NCI-H526 treated with DMSO at 0.1 percent for 48 hours (cell line): ENCODE measurements at regions not wholly inside any gene's neighbourhood (a gene's known extent, or its start where the extent isn't known, plus 50 kb on each side); places are given as distances from the start of the nearest gene placed in this dataset.

Source experiments
- DNase-seq: peaks from one replicate; lab custom pipeline; 2025; lab: John Stamatoyannopoulos, UW

GRCh38 chr7:26553582-26553981 lies 261.9 kb downstream of the SNX10 start:
- DNase-seq: no peak

- DNase-seq: no peak
Observed at GRCh38 chr7:26554952-26555351, 263.3 kb downstream of the SNX10 start.

GRCh38 chr7:26556061-26556881 lies 264.6 kb downstream of the SNX10 start:
- no peak for DNase-seq

- DNase-seq: no peak
Observed at GRCh38 chr7:26560526-26561256, 269.0 kb downstream of the SNX10 start.

GRCh38 chr7:26562841-26563240 lies 271.2 kb downstream of the SNX10 start:
- DNase-seq: no peak

- no peak for DNase-seq
Observed at GRCh38 chr7:26563406-26563805, 271.7 kb downstream of the SNX10 start.

- DNase-seq: no peak
Observed at GRCh38 chr7:26567266-26567665, 275.6 kb downstream of the SNX10 start.

GRCh38 chr7:26574476-26574875 lies 282.8 kb downstream of the SNX10 start:
- no peak for DNase-seq

- no peak for DNase-seq
Observed at GRCh38 chr7:26580064-26580591, 284.3 kb downstream of the SKAP2 start.

- DNase-seq: no peak
Observed at GRCh38 chr7:26580711-26581110, 283.7 kb downstream of the SKAP2 start.

GRCh38 chr7:26583094-26583648 lies 281.2 kb downstream of the SKAP2 start:
- no peak for DNase-seq

- no peak for DNase-seq
Observed at GRCh38 chr7:26584326-26584725, 280.1 kb downstream of the SKAP2 start.

GRCh38 chr7:26584987-26585665 lies 279.3 kb downstream of the SKAP2 start:
- DNase-seq: peak; percentile 95

- DNase-seq: no peak
Observed at GRCh38 chr7:26587536-26587935, 276.9 kb downstream of the SKAP2 start.

GRCh38 chr7:26588511-26588910 lies 275.9 kb downstream of the SKAP2 start:
- DNase-seq: peak; percentile 7

GRCh38 chr7:26590709-26591108 lies 273.7 kb downstream of the SKAP2 start:
- DNase-seq: no peak

- no peak for DNase-seq
Observed at GRCh38 chr7:26592011-26592410, 272.4 kb downstream of the SKAP2 start.

- DNase-seq: no peak
Observed at GRCh38 chr7:26593393-26593792, 271.0 kb downstream of the SKAP2 start.

GRCh38 chr7:26593896-26594295 lies 270.5 kb downstream of the SKAP2 start:
- DNase-seq: no peak

GRCh38 chr7:26594553-26594952 lies 269.8 kb downstream of the SKAP2 start:
- no peak for DNase-seq

- no peak for DNase-seq
Observed at GRCh38 chr7:26598867-26599266, 265.5 kb downstream of the SKAP2 start.

- no peak for DNase-seq
Observed at GRCh38 chr7:26599982-26600381, 264.4 kb downstream of the SKAP2 start.
